SIG-M5 (cell line): ENCODE measurements at regions not wholly inside any gene's neighbourhood (a gene's known extent, or its start where the extent isn't known, plus 50 kb on each side); places are given as distances from the start of the nearest gene placed in this dataset.
"Not testable (repeated sequence)": the region's sequence is repeated elsewhere in the genome, so short reads cannot be mapped to it uniquely, and the experiment has no call there.

Source experiments
- DNase-seq: peaks from one replicate; lab custom pipeline; 2025; lab: John Stamatoyannopoulos, UW

DNA sequence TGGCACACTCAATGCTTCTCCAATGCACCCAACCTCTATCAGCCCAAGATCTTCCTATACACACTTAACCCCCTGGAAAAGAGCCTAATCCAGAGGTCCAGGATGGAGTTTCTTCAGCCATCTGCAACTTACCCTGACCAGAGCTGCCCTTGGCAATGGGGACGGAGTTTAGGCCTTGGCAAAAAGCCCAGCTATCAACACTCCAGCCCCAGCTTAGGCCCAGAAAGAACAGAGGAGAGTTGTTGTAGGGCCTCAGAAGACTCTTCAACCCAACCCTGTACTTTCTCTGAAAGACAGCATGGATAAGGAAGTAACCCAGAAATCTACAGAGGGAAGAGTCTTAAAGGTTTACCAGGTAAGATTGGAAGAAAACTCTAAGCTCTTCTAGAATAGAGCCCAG is 219.3 kb upstream of the PELI2 start:
- DNase-seq = no peak

- DNase-seq = no peak
These were observed 218.7 kb upstream of the PELI2 start for GRCh38 chr14:55899531-55899930.

GRCh38 chr14:55900749-55901148 is 217.5 kb upstream of the PELI2 start:
- DNase-seq = no peak

DNA sequence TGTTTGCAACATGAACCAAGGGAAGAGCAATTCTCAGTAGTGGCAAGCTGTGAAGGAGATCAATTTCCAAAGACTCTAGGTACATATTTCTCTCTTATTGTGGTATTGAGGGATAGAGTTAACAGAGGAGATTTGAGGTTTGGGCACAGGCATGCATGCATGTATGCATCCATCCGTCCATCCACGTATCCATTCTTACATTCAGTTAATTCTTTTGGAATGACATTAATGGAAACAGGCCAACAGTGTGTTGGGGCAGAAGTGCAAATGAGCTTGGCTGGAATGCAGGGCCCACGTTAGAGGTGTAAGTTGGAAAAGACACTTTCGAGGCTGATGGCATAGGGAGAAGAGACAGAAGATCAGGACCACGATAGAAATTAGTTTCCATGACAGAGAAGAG is 216.9 kb upstream of the PELI2 start:
- DNase-seq = no peak

GRCh38 chr14:55902241-55902640 is 216.0 kb upstream of the PELI2 start:
- no peak for DNase-seq

GRCh38 chr14:55904086-55904485 is 214.1 kb upstream of the PELI2 start:
- DNase-seq = no peak

DNA sequence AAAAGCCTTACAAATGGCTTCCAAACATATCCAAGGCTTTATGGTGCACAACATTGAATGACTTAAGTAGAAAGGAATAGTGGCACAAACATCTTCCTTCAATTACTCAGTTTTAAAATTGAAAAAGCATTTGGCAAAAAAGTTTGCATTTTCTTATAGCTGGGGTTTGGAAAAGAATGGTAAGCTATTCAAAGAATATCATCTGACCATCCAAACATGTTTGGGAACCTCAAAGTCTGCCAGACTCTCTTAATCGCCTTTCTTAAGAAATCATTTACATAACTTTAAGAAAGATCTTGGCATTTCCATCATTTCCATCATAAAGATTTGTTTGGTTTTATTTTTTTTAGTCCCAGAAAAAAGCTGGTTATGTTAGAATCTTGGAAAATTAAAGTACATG is 210.1 kb upstream of the PELI2 start:
- DNase-seq = no peak

- no peak for DNase-seq
These were observed 208.3 kb upstream of the PELI2 start for GRCh38 chr14:55909879-55910278.

GRCh38 chr14:55910601-55911243 is 207.5 kb upstream of the PELI2 start:
- no peak for DNase-seq

GRCh38 chr14:55911776-55912175 is 206.4 kb upstream of the PELI2 start:
- DNase-seq = no peak

DNA sequence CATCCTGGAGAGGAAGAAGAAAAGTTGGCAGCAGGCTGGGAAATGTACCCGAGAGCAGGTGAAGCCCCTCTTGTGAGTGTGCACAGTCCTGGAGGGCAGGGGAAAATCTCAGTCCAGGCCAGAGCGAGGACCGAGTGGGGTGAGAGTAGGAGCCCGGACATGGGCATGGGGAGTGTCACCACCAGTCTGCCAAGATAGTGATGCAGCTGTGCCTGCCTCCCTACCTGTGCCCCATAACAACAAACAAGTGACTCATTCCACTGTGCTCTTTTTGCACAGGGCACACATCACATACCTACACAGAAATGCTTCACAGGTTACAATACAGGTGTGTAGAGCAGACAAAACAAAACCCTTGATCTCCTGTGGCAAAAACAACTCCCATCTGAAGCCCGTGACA is 205.9 kb upstream of the PELI2 start:
- DNase-seq = no peak

DNA sequence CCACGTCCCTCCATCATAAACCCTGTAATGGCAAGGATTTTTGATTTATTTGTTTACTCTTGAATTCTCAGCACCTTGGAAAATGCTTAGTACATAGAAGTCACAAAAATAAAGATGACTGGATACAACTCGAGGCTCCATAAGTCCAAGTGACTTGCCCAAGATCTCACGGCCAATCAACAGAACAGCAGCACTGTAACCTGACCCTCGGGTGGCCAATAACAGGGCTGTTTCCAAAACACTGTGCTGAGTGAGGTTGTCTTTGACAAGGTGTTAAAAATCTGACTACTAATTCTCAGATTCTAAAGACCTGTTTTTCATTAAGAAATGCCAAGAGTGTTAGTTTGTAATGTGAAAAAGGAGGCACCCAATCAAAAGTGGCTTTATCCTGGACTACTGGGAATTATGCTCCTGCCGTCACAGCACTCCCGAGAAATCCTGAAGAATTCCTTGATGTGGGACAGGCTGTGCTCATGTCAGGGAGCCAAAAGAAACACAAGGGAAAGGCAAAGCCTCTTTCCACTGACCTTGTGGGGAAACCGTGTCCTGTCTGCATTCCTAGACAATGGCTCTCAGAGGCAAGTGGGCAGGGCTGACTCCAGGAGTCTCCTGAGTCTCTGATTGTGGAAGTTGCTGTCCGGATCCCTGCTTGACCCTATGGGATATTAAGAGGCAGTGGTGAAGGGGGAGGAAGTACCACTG is 204.7 kb upstream of the PELI2 start:
- DNase-seq = no peak

DNA sequence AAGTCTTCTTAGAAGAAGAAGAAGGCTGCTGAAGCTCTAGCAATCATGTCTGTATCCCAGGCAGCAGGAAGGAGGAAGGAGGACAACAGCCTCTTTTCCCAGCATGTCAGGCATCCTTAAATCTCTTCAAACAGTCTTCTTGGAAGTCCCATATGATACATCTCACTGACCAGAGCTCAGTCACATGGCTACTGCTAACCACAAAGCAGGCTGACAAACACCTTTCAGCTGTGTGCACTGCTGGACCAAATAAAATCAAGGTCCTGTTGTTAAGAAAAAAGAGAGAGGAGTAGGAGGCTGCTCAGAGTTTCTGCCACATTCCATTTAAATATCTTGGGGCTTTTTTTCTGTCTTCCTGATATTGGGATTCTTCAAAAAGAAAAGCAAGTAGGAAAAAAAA is 203.4 kb upstream of the PELI2 start:
- no peak for DNase-seq

DNA sequence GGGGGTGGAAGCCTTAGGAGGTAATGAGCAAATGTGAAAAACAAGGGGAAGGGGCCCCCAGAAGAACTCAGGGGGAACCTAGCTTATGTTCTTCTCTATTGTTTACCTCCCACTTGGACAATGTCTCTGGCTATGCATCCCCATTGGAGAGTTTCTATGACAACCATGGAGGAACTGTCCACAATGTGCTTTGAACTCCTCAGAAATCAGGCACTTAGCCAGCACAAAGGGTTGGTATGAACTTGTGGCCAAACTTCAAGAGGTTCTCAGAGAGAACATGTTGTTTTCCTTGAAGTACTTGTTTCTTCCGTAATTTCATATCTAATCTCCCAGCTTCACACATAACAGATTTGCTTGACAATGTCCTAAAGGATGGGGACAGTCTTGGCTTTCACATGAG is 202.8 kb upstream of the PELI2 start:
- DNase-seq = no peak

DNA sequence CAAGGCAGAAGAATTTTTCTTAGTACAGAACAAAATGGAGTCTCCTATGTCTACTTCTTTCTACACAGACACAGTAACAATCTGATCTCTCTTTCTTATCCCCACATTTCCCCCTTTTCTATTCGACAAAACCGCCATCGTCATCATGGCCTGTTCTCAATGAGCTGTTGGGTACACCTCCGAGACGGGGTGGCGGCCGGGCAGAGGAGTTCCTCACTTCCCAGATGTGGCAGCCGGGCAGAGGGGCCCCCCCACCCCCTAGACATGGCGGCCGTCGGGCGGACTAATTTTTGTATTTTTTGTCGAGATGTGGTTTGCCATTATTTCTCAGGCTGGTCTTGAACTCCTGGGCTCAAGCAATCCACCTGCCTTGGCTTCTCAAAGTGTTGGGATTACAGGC is 198.4 kb upstream of the PELI2 start:
- DNase-seq = not testable (repeated sequence)

- DNase-seq = no peak
These were observed 196.7 kb upstream of the PELI2 start for GRCh38 chr14:55921511-55921910.

- no peak for DNase-seq
These were observed 192.2 kb upstream of the PELI2 start for GRCh38 chr14:55926007-55926406.

DNA sequence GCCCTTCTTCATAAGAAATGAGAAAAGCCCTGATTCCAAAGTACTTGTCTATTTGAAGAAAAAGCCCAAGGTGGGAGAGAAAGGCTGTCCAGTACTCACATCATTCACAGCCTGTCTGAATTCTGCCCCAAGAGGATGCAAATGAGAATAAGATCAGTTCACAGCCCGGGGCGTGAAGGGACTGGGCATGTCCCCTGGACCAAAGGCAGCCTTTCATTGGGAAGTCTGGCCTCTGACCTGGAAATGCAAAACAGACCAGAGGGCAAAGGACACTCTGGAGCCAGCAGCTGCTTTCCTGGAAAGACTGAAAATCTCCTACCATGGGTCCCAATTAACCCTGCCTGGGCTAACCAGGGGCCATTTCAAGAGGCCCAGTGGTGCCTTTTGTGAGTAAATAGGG is 191.2 kb upstream of the PELI2 start:
- DNase-seq = no peak

- DNase-seq = no peak
These were observed 189.9 kb upstream of the PELI2 start for GRCh38 chr14:55928276-55928675.

- DNase-seq = no peak
These were observed 189.1 kb upstream of the PELI2 start for GRCh38 chr14:55929136-55929535.

DNA sequence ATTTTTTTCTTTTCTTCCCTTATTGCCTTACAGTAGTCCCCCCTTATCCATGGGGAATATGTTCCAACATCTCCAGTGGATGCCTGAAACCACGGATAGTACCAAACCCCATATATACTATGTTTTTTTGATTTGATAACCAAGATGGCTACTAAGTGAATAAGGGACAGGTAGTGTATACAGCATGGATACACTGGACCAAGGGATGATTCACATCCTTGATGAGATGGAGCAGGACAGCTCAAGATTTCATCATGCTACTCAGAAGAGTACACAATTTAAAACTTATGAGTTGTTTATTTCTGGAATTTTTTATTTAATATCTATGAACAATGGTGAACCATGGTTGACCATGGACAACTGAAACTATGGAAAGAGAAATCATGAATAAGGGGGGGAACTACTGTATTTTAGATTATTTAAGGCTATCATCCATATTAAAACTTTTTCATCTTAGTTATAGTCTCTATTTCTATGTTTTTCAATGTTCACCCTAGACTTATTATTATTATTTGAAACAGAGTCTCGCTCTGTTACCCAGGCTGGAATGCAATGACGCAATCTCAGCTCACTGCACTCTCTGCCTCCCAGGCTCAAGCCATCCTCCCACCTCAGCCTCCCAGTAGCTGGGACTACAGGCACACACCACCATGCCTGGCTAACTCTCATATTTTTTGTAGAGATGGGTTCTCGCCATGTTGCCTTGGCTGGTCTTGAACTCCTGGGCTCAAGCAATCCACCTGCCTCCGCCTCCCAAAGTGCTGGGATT is 188.0 kb upstream of the PELI2 start:
- DNase-seq = no peak

DNA sequence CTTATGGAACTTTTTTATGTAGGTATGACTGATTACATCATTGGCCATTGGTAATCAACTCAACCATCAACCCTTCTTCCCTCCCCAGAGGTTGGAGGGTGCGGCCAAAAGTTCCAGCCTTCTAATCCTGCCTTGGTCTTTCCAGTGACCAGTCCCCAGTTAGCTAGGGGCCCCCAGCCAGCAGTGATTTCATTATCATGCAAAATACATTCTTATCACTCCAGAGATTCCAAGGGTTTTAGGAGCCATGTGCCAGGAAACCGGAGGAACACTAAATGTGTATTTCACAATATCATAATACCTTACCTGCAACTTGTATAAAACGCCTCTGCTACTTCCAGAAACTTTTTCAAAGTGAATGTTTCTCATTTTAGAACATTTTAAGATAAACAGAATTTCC is 181.5 kb upstream of the PELI2 start:
- DNase-seq = no peak

- no peak for DNase-seq
These were observed 179.9 kb upstream of the PELI2 start for GRCh38 chr14:55938249-55938791.
